ENCODE measurements at regions not wholly inside any gene's neighbourhood (a gene's known extent, or its start where the extent isn't known, plus 50 kb on each side); places are given as distances from the start of the nearest gene placed in this dataset.

- no peak for TF ChIP-seq CTCF (optimal IDR thresholded peaks at IDR 0.05 in 1 of 3, IDR thresholded peaks at IDR 0.05 in 1 of 3, conservative IDR thresholded peaks at IDR 0.05 in 1 of 3; ENCODE audit: extremely low read depth in 1 of 3, insufficient read depth in 2 of 3, low read length in 3 of 3)
- no peak for TF ChIP-seq EZH2 (IDR thresholded peaks at IDR 0.05; ENCODE audit: low read length)
Measured at GRCh38 chr21:29413683-29414082, 115.0 kb downstream of the BACH1 start.
